ENCODE measurements at regions not wholly inside any gene's neighbourhood (a gene's known extent, or its start where the extent isn't known, plus 50 kb on each side); places are given as distances from the start of the nearest gene placed in this dataset.
"Not testable (repeated sequence)": the region's sequence is repeated elsewhere in the genome, so short reads cannot be mapped to it uniquely, and the experiment has no call there.

- DNase-seq (ENCODE audit: low read depth), result no peak
These were observed 1316.8 kb upstream of the RAG2 start for GRCh38 chr11:37914859-37915258.

GRCh38 chr11:37908219-37908548 is 1310.1 kb upstream of the RAG2 start:
- DNase-seq (ENCODE audit: low read depth), result no peak

GRCh38 chr11:37907436-37908218 is 1309.6 kb upstream of the RAG2 start:
- no peak for DNase-seq (ENCODE audit: low read depth)

GRCh38 chr11:37905707-37906417 is 1307.8 kb upstream of the RAG2 start:
- no peak for DNase-seq (ENCODE audit: low read depth)

- DNase-seq (ENCODE audit: low read depth), result no peak
These were observed 1298.0 kb upstream of the RAG2 start for GRCh38 chr11:37896016-37896415.

- no peak for DNase-seq (ENCODE audit: low read depth)
These were observed 1283.7 kb upstream of the RAG2 start for GRCh38 chr11:37881741-37882140.

DNA sequence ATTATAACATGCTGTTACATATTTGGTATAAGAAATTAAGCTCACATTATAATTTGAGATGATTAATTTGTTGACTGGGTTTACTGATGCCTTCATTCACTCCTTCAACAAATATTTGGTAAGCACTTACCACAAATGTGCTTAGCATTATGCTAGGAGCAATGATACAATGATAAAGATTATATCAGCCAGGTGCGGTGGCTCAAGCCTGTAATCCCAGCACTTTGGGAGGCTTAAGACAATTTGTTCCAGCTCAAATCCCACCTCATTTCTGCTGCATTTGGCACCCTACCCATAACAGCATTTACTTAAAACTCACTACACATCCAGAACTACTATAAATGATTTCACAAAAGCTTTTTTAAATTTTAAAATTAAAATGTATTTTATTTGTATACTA is 1263.6 kb upstream of the RAG2 start:
- no peak for DNase-seq (ENCODE audit: low read depth)

DNA sequence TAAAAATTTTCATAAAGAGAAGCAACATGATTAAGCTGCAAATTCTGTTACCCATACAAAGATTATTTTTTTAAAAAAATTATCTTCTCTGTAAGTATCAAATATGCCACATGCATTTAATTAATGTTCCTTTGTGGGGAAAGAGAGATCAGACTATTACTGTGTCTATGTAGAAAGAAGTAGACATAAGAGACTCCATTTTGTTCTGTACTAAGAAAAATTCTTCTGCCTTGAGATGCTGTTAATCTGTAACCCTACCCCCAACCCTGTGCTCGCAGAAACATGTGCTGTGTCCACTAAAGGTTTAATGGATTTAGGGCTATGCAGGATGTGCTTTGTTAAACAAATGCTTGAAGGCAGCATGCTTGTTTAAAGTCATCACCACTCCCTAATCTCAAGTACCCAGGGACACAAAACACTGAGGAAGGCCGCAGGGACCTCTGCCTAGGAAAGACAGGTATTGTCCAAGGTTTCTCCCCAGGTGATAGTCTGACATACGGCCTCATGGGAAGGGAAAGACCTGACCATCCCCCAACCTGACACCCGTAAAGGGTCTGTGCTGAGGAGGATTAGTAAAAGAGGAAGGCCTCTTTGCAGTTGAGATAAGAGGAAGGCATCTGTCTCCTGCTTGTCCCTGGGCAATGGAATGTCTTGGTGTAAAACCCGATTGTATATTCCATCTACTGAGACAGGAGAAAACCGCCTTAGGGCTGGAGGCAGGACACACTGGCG is 1260.9 kb upstream of the RAG2 start:
- DNase-seq (ENCODE audit: low read depth), result not testable (repeated sequence)

GRCh38 chr11:37858398-37858797 is 1260.4 kb upstream of the RAG2 start:
- DNase-seq (ENCODE audit: low read depth), result no peak

DNA sequence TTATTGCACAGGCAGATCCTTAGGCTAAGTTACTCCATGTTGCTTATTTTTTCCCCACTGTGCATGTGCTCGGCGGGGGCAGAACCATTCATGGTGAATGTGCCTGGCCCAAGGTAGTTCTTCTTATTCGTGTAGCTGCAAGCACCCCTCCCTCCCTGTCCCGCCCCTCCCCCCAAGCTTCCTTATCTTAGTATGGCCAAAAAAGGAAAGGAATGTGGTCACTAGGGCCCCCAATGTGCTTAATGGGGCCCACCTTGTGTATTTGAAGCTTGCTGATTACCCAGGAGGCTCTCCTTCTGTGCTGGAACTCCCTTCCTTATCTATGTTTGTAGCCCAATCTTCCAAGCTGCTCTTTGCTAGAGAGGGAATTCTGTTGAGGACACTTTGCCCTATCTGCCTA is 1259.7 kb upstream of the RAG2 start:
- no peak for DNase-seq (ENCODE audit: low read depth)

DNA sequence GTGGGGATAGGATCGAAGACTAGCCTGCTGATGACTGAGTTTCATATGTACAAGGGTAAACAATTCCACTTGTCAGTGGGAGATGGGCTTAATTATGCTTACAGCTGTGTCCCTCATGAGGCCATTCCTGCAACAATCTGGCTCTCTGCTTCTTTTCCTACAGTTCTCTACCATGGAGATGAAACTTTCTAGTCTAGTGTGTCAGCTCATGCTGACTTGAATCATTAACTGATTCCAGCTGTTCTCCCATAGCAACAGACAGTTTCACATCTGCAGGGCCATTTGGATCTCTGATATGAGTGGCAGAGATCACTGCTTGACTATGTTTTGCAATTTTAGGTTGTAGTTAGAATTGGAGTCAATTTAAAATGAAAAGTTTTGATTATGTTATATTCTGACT is 1251.7 kb upstream of the RAG2 start:
- DNase-seq (ENCODE audit: low read depth), result no peak

GRCh38 chr11:37843603-37844002 is 1245.6 kb upstream of the RAG2 start:
- DNase-seq (ENCODE audit: low read depth), result no peak

- no peak for DNase-seq (ENCODE audit: low read depth)
These were observed 1243.0 kb upstream of the RAG2 start for GRCh38 chr11:37841016-37841415.

DNA sequence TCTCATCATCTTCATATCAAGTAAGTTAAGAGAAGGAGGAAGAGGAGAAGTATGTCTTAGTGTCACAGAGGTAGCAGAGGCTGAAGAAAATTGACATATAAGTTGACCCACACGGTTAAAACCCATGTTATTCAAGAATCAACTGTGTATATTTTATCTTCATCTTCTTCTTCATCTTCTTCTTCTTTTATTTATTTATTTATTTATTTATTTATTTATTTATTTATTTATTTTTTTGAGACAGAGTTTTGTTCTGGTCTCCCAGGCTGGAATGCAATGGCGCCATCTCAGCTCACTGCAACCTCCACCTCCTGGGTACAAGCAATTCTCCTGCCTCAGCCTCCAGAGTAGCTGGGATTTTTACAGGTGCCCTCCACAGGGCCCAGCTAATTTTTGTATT is 1242.3 kb upstream of the RAG2 start:
- DNase-seq (ENCODE audit: low read depth), result not testable (repeated sequence)

- DNase-seq (ENCODE audit: low read depth), result no peak
These were observed 1232.5 kb upstream of the RAG2 start for GRCh38 chr11:37830529-37830928.

- no peak for DNase-seq (ENCODE audit: low read depth)
These were observed 1219.8 kb upstream of the RAG2 start for GRCh38 chr11:37817727-37818270.

GRCh38 chr11:37812281-37812880 is 1214.3 kb upstream of the RAG2 start:
- DNase-seq (ENCODE audit: low read depth), result no peak

GRCh38 chr11:37811349-37811748 is 1213.3 kb upstream of the RAG2 start:
- no peak for DNase-seq (ENCODE audit: low read depth)

GRCh38 chr11:37804666-37805065 is 1206.6 kb upstream of the RAG2 start:
- no peak for DNase-seq (ENCODE audit: low read depth)

DNA sequence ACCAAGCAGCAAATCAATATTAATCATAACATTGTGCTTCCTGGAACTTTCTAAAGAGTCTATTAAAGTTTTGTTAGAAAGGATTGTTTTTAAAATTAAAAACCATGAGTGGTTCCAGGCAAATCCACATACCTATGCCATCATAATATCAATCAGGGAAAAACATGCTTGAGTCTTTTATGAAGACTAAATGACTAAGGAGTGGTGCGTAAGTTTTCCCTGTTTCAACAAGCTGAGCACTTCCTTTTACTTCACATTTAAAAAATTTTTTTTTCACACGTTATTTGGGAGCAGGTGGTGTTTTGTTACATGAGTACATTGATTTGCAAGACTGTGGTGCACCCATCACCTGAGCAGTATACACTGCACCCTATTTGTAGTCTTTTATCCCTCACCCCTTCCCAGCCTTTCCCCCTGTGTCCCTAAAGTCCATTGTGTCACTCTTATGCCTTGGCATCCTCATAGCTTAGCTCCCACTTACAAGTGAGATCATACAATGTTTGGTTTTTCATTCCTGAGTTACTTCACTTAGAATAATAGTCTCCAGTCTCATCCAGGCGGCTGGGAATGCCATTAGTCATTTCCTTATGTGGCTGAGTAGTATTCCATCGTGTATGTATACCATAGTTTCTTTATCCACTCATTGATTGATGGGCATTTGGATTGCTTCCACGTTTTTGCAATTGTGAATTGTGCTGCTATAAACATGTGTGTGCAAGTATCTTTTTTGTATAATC is 1190.3 kb upstream of the RAG2 start:
- DNase-seq (ENCODE audit: low read depth), result no peak

DNA sequence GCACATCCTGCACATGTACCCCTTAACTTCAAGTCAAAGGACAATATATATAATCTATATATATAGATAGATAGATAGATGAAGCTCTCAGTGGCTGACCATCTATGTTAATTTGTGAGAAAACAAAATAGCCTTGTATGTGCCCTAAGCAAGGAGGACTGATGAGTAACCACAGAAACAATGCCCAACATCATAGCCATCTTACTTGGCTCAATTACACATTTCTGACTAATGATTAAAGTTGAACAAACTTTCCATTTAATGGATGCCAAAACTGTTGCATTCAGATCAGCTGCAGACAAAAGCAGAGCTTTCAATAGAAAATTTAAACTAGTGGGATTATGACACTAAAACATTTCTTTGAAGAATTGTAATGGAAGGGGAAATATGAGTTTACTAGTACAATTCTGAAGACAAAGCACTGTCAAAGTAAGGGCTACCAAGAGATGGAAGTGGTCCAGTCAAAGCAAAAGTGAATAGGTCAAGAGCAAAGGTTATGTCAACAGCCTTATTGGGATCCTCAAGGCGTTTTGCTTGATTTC is 1188.2 kb upstream of the RAG2 start:
- no peak for DNase-seq (ENCODE audit: low read depth)
